GM21825 (cell line): ENCODE measurements at regions not wholly inside any gene's neighbourhood (a gene's known extent, or its start where the extent isn't known, plus 50 kb on each side); places are given as distances from the start of the nearest gene placed in this dataset.
"Not testable (repeated sequence)": the region's sequence is repeated elsewhere in the genome, so short reads cannot be mapped to it uniquely, and the experiment has no call there.

Experiments
- ATAC-seq: cut with Tn5 transposase; IDR thresholded peaks from one replicate; pipeline ENCODE4 v1.9.1; 2021; ENCODE audit warnings: mild to moderate bottlenecking, moderate library complexity; ENCODE audit not compliant: unreplicated experiment

- no peak for ATAC-seq
Measured at GRCh38 chr18:38167623-38168022, 602.0 kb upstream of the CELF4 start.

GRCh38 chr18:38153116-38153515, 587.5 kb upstream of the CELF4 start:
- ATAC-seq = not testable (repeated sequence)

- ATAC-seq = no peak
Measured at GRCh38 chr18:38116716-38117115, 551.1 kb upstream of the CELF4 start.

DNA sequence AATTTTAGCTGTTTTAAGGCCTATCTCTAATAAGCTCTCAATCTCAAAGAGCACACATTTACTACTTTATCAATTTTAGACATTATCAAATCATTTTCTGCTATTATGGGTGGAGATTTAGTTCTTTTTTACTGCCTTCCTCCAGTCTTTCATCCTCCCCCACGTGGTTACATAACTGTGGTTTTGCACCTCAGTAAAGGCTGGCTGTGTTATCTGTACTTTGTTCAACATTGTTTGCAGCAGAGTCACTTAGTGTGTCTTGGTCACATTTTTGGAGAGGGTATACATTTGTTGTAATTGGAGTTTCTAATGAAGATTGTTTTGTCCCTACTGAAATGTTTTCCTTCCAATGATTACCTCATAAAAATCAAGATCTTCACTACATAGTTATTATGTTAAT, 549.6 kb upstream of the CELF4 start:
- no peak for ATAC-seq

DNA sequence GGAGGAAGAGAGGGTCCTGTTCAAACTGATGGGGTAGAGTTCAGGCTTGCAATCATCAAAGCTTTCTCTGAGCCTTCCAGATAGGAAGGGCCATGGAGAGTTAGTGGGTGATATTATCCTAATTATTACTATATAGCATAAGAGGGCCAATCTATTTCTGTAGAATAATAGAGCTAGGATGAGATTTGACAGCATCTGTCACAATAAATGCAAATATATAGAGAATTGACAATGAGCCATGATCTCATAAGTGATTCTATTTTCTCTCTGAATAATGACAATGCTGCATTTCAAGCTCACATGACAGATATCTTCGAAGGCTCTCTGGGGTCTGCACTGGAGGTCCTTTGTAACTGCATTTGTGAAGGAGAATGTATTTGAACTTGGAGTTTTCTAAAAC, 521.9 kb upstream of the CELF4 start:
- no peak for ATAC-seq

- ATAC-seq = no peak
Measured at GRCh38 chr18:38081516-38081915, 515.9 kb upstream of the CELF4 start.

DNA sequence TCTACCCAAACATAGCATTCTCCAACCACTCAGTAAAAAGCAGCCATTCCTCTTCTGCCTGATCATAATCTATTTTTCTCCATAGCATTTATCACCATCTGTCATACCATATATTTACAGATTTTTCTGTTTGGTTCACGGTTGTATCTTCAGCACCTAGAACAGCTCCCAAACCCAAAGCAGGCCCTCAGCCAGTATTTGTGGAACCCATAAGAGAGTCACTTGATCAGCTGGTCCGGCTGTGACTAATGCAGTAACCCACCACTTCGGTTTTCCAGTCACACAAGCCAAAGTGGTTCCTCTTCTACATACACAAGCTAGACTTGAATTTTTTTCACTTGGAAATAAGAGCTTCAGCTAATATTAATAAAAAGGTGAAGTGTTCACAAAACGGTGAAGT, 511.6 kb upstream of the CELF4 start:
- no peak for ATAC-seq

DNA sequence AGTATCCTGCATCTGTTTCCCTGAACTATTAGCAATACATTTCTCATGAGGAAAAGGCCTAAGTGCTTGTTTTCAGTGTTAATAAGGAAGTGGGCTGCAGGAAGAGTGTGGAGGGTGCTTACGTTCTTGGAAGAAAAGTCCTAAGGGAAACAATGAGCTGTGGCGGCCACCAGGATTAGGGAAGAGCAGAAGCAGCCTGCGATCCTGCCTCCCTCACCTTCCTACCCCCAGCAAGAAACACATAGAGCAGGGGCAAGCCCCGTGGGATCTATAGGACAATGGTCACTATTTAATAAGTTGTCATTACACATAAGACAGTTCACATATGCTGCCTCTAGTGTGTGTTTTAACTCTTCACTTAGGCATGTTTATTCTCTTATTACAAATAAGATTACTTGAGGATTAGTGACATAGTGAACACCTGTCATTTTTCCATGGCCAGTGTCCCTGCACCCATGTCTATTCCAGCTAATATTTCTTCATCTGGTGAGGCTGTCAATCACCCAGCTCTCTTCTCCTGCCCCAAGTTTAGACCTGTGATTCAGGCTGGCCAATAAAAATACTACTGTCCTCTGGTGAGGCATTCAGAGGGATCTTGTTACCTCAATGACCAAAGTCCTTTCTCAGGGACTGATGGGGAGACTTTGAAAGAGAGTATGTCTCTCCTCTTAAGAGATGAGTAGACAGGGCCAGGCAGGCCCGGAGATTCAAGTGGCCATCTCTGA, 510.9 kb upstream of the CELF4 start:
- no peak for ATAC-seq

GRCh38 chr18:38074298-38074876, 508.8 kb upstream of the CELF4 start:
- no peak for ATAC-seq

DNA sequence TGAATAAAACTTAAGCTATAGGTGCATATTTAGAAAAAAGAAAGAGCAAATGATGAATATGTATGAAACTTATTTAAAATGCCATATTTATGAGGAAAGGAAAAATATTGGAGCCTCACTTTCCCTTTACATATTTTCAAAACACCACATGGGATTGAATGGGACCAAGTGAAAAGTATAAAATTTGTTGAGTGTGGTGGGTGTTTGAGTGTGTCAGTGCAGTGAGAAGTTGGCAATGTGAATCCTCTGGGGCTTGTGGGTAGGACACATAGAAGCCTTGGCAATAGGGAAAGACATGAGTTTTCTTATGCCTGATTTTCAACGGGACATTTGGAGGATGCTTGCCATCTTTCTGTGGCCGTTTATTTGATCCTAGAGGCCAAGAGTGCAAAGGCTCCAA, 502.2 kb upstream of the CELF4 start:
- no peak for ATAC-seq

DNA sequence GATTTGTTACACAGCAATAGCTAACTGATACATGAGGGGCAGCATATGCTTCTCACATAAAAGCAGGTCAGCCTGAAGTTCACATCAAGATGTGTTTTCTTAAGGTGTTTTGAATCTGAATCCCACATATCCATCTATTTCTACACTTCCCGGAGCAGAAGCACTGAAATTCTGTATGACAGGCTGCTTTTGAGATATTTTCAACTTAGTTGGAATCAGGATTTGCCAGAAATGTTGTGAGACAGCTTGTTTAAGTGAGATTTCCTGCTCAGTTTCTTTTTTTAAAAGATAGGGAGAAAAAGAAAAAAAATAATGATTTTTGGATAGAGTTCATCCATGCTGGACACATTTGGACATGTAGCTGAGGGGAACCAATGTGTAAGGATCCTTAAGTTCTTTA, 501.5 kb upstream of the CELF4 start:
- ATAC-seq = no peak

GRCh38 chr18:38052879-38053590, 487.4 kb upstream of the CELF4 start:
- no peak for ATAC-seq

DNA sequence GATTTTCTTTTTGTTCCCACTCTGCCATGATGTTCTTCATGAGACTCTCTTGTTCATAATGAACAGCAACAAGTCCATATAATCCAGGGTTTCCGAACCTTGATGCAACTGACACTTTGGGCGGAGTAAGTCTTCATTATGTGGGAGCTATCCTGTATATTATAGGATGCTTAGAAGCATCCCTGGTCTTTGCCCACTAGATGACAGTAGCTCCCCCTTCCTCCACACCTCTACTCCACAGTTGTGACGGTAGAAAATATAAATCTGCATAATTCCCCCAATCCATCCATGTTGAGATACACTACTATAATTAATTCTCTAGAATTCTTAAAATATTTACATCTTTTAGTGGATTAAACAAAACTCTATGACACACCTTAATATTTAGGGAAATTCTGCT, 482.2 kb upstream of the CELF4 start:
- no peak for ATAC-seq

DNA sequence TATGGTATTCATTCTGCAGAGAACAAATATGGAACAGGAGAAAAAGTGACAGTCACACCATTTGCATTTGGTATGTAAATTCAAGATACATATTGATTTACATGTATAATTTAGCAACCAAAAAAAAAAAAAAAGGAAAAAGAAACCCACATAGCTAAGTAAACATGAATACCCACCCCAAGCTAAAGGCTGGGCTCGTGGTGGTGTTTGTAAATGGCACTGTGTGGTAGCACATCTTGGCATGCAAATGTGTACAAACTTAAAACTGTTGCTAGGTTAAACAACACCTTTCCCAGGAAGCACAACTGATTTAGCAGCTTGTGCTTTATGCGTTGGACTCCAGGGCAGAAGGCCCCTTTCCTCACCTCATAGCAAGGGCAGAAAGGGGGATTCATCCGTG, 481.1 kb upstream of the CELF4 start:
- ATAC-seq = no peak

- no peak for ATAC-seq
Measured at GRCh38 chr18:38045845-38046244, 480.2 kb upstream of the CELF4 start.

DNA sequence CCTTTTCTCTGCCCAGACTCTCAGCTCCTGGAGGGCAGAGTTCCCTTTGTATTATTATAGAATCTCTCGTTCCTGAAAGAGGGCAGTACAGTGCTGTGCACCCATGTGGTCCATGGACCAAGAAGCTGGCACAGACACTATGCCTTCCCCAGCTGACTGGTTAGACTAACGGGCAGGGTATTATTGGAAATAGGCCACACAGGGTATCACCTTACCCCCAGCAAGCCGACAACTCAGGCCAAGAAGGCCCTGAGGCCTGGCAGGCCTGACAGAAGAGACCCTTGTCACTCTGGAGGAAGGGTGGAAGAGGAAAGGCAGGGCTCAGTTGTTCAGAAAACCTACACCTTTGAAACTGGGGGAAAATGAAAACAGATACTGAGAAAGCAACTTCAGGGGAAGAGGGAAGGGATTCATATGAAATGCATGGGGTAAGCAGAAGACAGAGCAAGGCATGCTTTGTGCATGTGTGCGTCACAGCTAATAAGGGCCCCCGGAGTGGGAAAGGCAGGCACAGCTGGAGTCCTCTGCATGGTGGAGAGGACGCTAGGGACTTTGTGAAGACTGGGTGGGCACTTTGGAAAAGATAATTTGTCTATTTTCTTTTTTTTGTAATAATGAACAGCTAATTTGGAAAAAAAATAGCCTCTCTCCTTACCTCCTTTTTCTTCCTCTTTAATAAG, 476.8 kb upstream of the CELF4 start:
- no peak for ATAC-seq

DNA sequence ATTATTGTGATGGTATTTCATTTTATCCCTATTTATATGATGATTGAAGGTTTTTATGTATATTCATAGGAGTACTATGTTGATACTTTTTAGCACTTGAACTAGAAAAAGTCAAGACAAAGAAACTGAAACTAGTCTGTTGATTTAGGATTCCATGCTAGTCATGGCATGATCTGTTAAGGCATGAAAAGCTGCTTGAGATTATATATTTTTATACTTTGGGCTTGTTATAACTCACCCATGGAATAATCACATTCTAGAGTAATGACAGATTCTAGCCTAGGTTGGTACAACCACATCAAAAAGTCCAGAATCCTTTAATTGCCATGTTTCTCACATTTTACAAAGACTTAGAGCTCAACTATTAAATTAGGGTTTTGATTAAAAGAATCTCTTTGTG, 472.6 kb upstream of the CELF4 start:
- no peak for ATAC-seq

GRCh38 chr18:38035193-38035592, 469.6 kb upstream of the CELF4 start:
- ATAC-seq = no peak

- no peak for ATAC-seq
Measured at GRCh38 chr18:38033282-38033681, 467.7 kb upstream of the CELF4 start.

- no peak for ATAC-seq
Measured at GRCh38 chr18:38032516-38032915, 466.9 kb upstream of the CELF4 start.

- no peak for ATAC-seq
Measured at GRCh38 chr18:38028946-38029345, 463.3 kb upstream of the CELF4 start.
